Neural cell (in vitro differentiated cells): ENCODE measurements at regions not wholly inside any gene's neighbourhood (a gene's known extent, or its start where the extent isn't known, plus 50 kb on each side); places are given as distances from the start of the nearest gene placed in this dataset.

Experiments
- H2AFZ ChIP-seq: fragments of 200-600, 300-800 bp; sonication (generic), shearing (Covaris generic); 2 replicates; pipeline ENCODE4 v1.6.0; 2014; ENCODE audit warnings: low read depth, mild to moderate bottlenecking, antibody characterized with exemption, low read length, moderate library complexity
- H3F3A ChIP-seq: fragments of 200-600 bp; shearing (Covaris generic); 2 replicates; pipeline ENCODE4 v1.6.1; 2016; ENCODE audit warnings: mild to moderate bottlenecking, moderate library complexity, mixed read lengths, antibody characterized with exemption, low read length; ENCODE audit not compliant: insufficient read depth, poor library complexity, severe bottlenecking
- H3K27ac ChIP-seq: fragments of 200-600, 300-800 bp; sonication (generic), shearing (Covaris generic); 2 replicates; pipeline ENCODE4 v1.5.1; 2014; ENCODE audit warnings: mild to moderate bottlenecking, low read length, moderate library complexity
- H3K27me3 ChIP-seq: fragments of 300-800, 200-600 bp; sonication (generic), shearing (Covaris generic); 2 replicates; pipeline ENCODE4 v1.6.0; 2014; ENCODE audit warnings: mild to moderate bottlenecking, low read depth, low read length, moderate library complexity; ENCODE audit not compliant: insufficient read depth
- H3K36me3 ChIP-seq: fragments of 300-800, 200-600 bp; sonication (generic), shearing (Covaris generic); 2 replicates; pipeline ENCODE4 v1.5.1; 2014; ENCODE audit warnings: mild to moderate bottlenecking, antibody characterized with exemption, low read length, moderate library complexity; ENCODE audit not compliant: insufficient read depth
- H3K4me2 ChIP-seq: fragments of 300-800, 200-600 bp; sonication (generic), shearing (Covaris generic); 2 replicates; pipeline ENCODE4 v1.6.0; 2014; ENCODE audit warnings: mild to moderate bottlenecking, low read length
- H3K4me3 ChIP-seq: fragments of 300-800, 200-600 bp; sonication (generic), shearing (Covaris generic); 2 replicates; pipeline ENCODE4 v1.5.1; 2014; ENCODE audit warnings: mild to moderate bottlenecking, low read length, moderate library complexity
- H3K79me2 ChIP-seq: fragments of 200-600 bp; shearing (Covaris generic); replicated peaks from 2 replicates; pipeline ENCODE4 v1.6.0; 2014; ENCODE audit warnings: mild to moderate bottlenecking, low read length, moderate library complexity; ENCODE audit not compliant: insufficient read depth
- H3K9ac ChIP-seq: fragments of 300-800, 200-600 bp; sonication (generic), shearing (Covaris generic); 2 replicates; pipeline ENCODE4 v1.6.1; 2016; ENCODE audit warnings: mild to moderate bottlenecking, low read length, mixed read lengths
- H3K9me2 ChIP-seq: fragments of 200-600 bp; shearing (Covaris generic); 2 replicates; pipeline ENCODE4 v1.6.1; 2016; ENCODE audit warnings: mild to moderate bottlenecking, low read length, mixed read lengths; ENCODE audit not compliant: insufficient read depth
- H3K9me3 ChIP-seq: fragments of 200-600, 300-800 bp; sonication (generic), shearing (Covaris generic); 2 replicates; pipeline ENCODE4 v1.6.1; 2016; ENCODE audit warnings: mild to moderate bottlenecking, mixed run types, low read length, moderate library complexity, mixed read lengths
- H4K20me1 ChIP-seq: fragments of 200-600 bp; shearing (Covaris generic); 2 replicates; pipeline ENCODE4 v1.6.1; 2016; ENCODE audit warnings: mild to moderate bottlenecking, mixed run types; ENCODE audit not compliant: insufficient read depth
- EP300 ChIP-seq: fragments of 450-650 bp; conservative IDR thresholded peaks from 2 replicates; pipeline ENCODE4 v1.6.1; 2014; ENCODE audit warnings: antibody characterized with exemption, mild to moderate bottlenecking, moderate library complexity; ENCODE audit not compliant: poor library complexity, severe bottlenecking
- EZH2 ChIP-seq: fragments of 200-600, 300-800 bp; shearing (Covaris generic), sonication (generic); IDR thresholded peaks from 2 replicates; pipeline ENCODE4 v1.6.1; 2014; ENCODE audit warnings: antibody characterized with exemption, low read length, borderline replicate concordance, mild to moderate bottlenecking; ENCODE audit not compliant: insufficient read depth, poor library complexity, severe bottlenecking
- MXI1 ChIP-seq: fragments of 450-650 bp; conservative IDR thresholded peaks from 2 replicates; pipeline ENCODE4 v1.6.1; 2014; ENCODE audit warnings: antibody characterized with exemption, mild to moderate bottlenecking; ENCODE audit not compliant: poor library complexity, severe bottlenecking
- POLR2AphosphoS5 ChIP-seq: IDR thresholded peaks from 2 replicates; pipeline ENCODE4 v1.6.1; 2012
- RAD21 ChIP-seq: fragments of 450-650 bp; conservative IDR thresholded peaks from 2 replicates; pipeline ENCODE4 v1.6.1; 2014; ENCODE audit warnings: antibody characterized with exemption, mild to moderate bottlenecking, moderate library complexity
- SMC3 ChIP-seq: fragments of 450-650 bp; conservative IDR thresholded peaks from 2 replicates; pipeline ENCODE4 v1.6.1; 2014; ENCODE audit warnings: antibody characterized with exemption, mild to moderate bottlenecking, moderate library complexity; ENCODE audit not compliant: poor library complexity
- TAF1 ChIP-seq: IDR thresholded peaks from 2 replicates; pipeline ENCODE4 v1.6.1; 2012; ENCODE audit warnings: low read depth
- TF ChIP-seq, protein P1 (sequence below): IDR thresholded peaks from 2 replicates; pipeline ENCODE4 v1.6.1; 2012; ENCODE audit warnings: borderline replicate concordance
- TF ChIP-seq, protein P2 (sequence below): fragments of 450-650 bp; IDR thresholded peaks from 2 replicates; pipeline ENCODE4 v1.5.1; 2014; ENCODE audit warnings: antibody characterized with exemption, mild to moderate bottlenecking, moderate library complexity; ENCODE audit not compliant: poor library complexity, severe bottlenecking

DNA sequence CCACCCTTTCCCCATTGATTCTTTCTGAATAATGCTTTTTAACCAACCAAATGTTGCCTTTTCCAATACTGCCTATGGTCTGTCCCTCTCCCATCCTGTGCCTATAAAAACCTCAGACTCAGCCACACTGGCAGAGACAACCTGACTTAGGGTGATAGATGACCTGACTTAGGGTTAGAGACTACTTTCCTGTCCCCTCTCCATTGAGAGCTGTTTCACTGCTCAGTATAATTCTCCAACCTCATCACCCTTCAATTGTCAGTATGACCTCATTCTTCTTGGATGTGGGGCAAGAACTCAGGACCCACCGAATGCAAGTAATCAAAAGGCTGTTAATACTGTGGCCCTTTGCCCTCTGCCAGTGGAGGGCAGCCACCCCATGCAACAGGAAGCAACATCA lies 182.3 kb upstream of the STK17B start:
- Histone ChIP-seq H3F3A (no peaks in the 10 kb centered on the region), H3K36me3 (no peaks in the 10 kb centered on the region), H3K9ac (no peak overlapping the region), H4K20me1 (no peaks in the 10 kb centered on the region), H3K4me3 (no peak overlapping the region), H3K27ac (no peak overlapping the region), H3K79me2 (no peaks in the 10 kb centered on the region), H3K9me3 (no peaks in the 10 kb centered on the region), H2AFZ (no peak overlapping the region), H3K9me2 (no peaks in the 10 kb centered on the region), H3K27me3 (no peaks in the 10 kb centered on the region), H3K4me2 (no peak overlapping the region)
- TF ChIP-seq EP300 (no peak), POLR2AphosphoS5 (no peak), RAD21 (no peak), EZH2 (no peak), SMC3 (no peak)
- TF ChIP-seq, protein P1, sequence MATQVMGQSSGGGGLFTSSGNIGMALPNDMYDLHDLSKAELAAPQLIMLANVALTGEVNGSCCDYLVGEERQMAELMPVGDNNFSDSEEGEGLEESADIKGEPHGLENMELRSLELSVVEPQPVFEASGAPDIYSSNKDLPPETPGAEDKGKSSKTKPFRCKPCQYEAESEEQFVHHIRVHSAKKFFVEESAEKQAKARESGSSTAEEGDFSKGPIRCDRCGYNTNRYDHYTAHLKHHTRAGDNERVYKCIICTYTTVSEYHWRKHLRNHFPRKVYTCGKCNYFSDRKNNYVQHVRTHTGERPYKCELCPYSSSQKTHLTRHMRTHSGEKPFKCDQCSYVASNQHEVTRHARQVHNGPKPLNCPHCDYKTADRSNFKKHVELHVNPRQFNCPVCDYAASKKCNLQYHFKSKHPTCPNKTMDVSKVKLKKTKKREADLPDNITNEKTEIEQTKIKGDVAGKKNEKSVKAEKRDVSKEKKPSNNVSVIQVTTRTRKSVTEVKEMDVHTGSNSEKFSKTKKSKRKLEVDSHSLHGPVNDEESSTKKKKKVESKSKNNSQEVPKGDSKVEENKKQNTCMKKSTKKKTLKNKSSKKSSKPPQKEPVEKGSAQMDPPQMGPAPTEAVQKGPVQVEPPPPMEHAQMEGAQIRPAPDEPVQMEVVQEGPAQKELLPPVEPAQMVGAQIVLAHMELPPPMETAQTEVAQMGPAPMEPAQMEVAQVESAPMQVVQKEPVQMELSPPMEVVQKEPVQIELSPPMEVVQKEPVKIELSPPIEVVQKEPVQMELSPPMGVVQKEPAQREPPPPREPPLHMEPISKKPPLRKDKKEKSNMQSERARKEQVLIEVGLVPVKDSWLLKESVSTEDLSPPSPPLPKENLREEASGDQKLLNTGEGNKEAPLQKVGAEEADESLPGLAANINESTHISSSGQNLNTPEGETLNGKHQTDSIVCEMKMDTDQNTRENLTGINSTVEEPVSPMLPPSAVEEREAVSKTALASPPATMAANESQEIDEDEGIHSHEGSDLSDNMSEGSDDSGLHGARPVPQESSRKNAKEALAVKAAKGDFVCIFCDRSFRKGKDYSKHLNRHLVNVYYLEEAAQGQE, result no peak
- TF ChIP-seq, protein P2, sequence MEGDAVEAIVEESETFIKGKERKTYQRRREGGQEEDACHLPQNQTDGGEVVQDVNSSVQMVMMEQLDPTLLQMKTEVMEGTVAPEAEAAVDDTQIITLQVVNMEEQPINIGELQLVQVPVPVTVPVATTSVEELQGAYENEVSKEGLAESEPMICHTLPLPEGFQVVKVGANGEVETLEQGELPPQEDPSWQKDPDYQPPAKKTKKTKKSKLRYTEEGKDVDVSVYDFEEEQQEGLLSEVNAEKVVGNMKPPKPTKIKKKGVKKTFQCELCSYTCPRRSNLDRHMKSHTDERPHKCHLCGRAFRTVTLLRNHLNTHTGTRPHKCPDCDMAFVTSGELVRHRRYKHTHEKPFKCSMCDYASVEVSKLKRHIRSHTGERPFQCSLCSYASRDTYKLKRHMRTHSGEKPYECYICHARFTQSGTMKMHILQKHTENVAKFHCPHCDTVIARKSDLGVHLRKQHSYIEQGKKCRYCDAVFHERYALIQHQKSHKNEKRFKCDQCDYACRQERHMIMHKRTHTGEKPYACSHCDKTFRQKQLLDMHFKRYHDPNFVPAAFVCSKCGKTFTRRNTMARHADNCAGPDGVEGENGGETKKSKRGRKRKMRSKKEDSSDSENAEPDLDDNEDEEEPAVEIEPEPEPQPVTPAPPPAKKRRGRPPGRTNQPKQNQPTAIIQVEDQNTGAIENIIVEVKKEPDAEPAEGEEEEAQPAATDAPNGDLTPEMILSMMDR, result no peak

DNA sequence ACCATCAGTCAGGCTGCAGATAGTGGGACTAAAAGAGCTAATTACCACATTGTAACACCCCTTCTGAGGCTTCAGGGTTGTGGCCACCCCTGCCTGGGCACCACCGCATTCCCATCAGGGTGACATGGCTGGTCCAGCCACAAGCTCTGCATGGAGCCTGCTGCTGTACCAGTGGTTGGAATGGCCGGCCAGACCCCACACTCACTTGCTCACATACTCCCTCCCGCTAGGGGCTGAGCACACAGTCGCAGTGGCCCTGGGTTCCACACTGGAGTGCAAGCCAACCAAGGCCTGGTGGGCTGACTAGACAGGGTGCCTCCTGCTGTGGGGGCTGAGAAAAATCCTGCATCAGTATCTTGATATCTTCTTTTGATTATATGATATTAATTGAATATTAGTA lies 182.8 kb upstream of the STK17B start:
- H3K27ac ChIP-seq, result no peak overlapping the region
- no peaks in the 10 kb centered on the region for H3K9me2 ChIP-seq
- TF ChIP-seq POLR2AphosphoS5 (no peak), EP300 (no peak), EZH2 (no peak), MXI1 (no peak), SMC3 (no peak), TAF1 (no peak), RAD21 (no peak)
- TF ChIP-seq, protein P2, result no peak
- TF ChIP-seq, protein P1, result no peak

More for the DNA sequence above, 182.8 kb upstream of the STK17B start:
- Histone ChIP-seq H3K27me3 (no peaks in the 10 kb centered on the region), H2AFZ (no peak overlapping the region), H3K4me2 (no peak overlapping the region), H4K20me1 (no peaks in the 10 kb centered on the region), H3K79me2 (no peaks in the 10 kb centered on the region), H3K9ac (no peak overlapping the region), H3K36me3 (no peaks in the 10 kb centered on the region), H3F3A (no peaks in the 10 kb centered on the region), H3K9me3 (no peaks in the 10 kb centered on the region), H3K4me3 (no peak overlapping the region)
